HG02610 (cell line): ENCODE measurements at regions not wholly inside any gene's neighbourhood (a gene's known extent, or its start where the extent isn't known, plus 50 kb on each side); places are given as distances from the start of the nearest gene placed in this dataset.

Experiments
- ATAC-seq: cut with Tn5 transposase; IDR thresholded peaks from one replicate; pipeline ENCODE4 v1.9.1; 2021; ENCODE audit warnings: mild to moderate bottlenecking, moderate library complexity; ENCODE audit not compliant: unreplicated experiment

- no peak for ATAC-seq
These were observed 59.3 kb downstream of the DDIT4L start for GRCh38 chr4:100130964-100131363.

GRCh38 chr4:100130491-100130890, 59.8 kb downstream of the DDIT4L start:
- no peak for ATAC-seq

GRCh38 chr4:100129774-100130173, 60.5 kb downstream of the DDIT4L start:
- no peak for ATAC-seq

- no peak for ATAC-seq
These were observed 61.9 kb downstream of the DDIT4L start for GRCh38 chr4:100128338-100128737.

GRCh38 chr4:100124715-100125114, 65.6 kb downstream of the DDIT4L start:
- ATAC-seq = no peak

GRCh38 chr4:100118181-100118580, 72.1 kb downstream of the DDIT4L start:
- no peak for ATAC-seq

- no peak for ATAC-seq
These were observed 72.5 kb downstream of the DDIT4L start for GRCh38 chr4:100117750-100118149.

GRCh38 chr4:100114909-100115308, 75.4 kb downstream of the DDIT4L start:
- no peak for ATAC-seq

GRCh38 chr4:100113732-100114131, 76.5 kb downstream of the DDIT4L start:
- ATAC-seq = no peak

GRCh38 chr4:100113096-100113495, 77.2 kb downstream of the DDIT4L start:
- no peak for ATAC-seq

GRCh38 chr4:100109921-100110320, 80.3 kb downstream of the DDIT4L start:
- ATAC-seq = no peak

GRCh38 chr4:100108869-100109268, 81.4 kb downstream of the DDIT4L start:
- no peak for ATAC-seq

- ATAC-seq = peak; percentile 97
These were observed 83.3 kb downstream of the DDIT4L start for GRCh38 chr4:100106982-100107381.

GRCh38 chr4:100103671-100104070, 86.6 kb downstream of the DDIT4L start:
- no peak for ATAC-seq

- ATAC-seq = peak; percentile 49
These were observed 89.3 kb downstream of the DDIT4L start for GRCh38 chr4:100100985-100101384.

GRCh38 chr4:100099746-100100145, 90.5 kb downstream of the DDIT4L start:
- no peak for ATAC-seq

GRCh38 chr4:100098681-100099080, 91.6 kb downstream of the DDIT4L start:
- ATAC-seq = no peak

- no peak for ATAC-seq
These were observed 92.2 kb downstream of the DDIT4L start for GRCh38 chr4:100098011-100098545.

GRCh38 chr4:100095729-100096595, 94.3 kb downstream of the DDIT4L start:
- peak; percentile 96 for ATAC-seq

GRCh38 chr4:100093091-100093866, 97.0 kb downstream of the DDIT4L start:
- peak; percentile 75 for ATAC-seq

GRCh38 chr4:100087743-100088142, 102.5 kb downstream of the DDIT4L start:
- ATAC-seq = no peak
